IMR-90 (cell line): ENCODE measurements at regions not wholly inside any gene's neighbourhood (a gene's known extent, or its start where the extent isn't known, plus 50 kb on each side); places are given as distances from the start of the nearest gene placed in this dataset.

Experiments used
- ATAC-seq: fragments of 200-7000 bp; cut with Tn5 transposase; 2 replicates; pipeline ENCODE4 v1.9.1; 2020; ENCODE audit warnings: low read depth, mild to moderate bottlenecking, moderate library complexity
- BruUV-seq: library from RNA; stranded (reverse); fragments of 400-500 nt; replicated peaks from 2 replicates; lab custom pipeline; 2021; lab: Mats Ljungman, UMichigan
- CTCF ChIA-PET: fragments of 300-600 bp; formaldehyde crosslinking; extraction: SDS; loops from one replicate; lab custom pipeline; 2021; ENCODE audit warnings: antibody characterized with exemption; lab: Yijun Ruan, JAX
- POLR2A ChIA-PET: fragments of 300-600 bp; sonication (Branson Sonifier 250); formaldehyde crosslinking; loops from one replicate; lab custom pipeline; 2022; ENCODE audit warnings: antibody characterized with exemption; ENCODE audit not compliant: unreplicated experiment; lab: Charles Lee
- DNase-seq: peaks from one replicate; pipeline ENCODE4 v3.0.0; 2013
- H2AFZ ChIP-seq: replicated peaks from 2 replicates; pipeline ENCODE3; 2013; ENCODE audit warnings: low read length, mild to moderate bottlenecking; ENCODE audit not compliant: poor library complexity
- H2AK5ac ChIP-seq: 2 replicates; pipeline ENCODE4 v1.6.1; 2013; ENCODE audit warnings: low read depth, low read length, inconsistent platforms
- H2AK9ac ChIP-seq: replicated peaks from 2 replicates; pipeline ENCODE3; 2013; ENCODE audit warnings: mild to moderate bottlenecking, low read depth, low read length, moderate library complexity; ENCODE audit not compliant: poor library complexity
- H2BK120ac ChIP-seq: 2 replicates; pipeline ENCODE4 v1.6.1; 2013; ENCODE audit warnings: low read depth, low read length, inconsistent platforms
- H2BK15ac ChIP-seq: 3 replicates; pipeline ENCODE4 v1.6.1; 2013; ENCODE audit warnings: low read depth, low read length, inconsistent platforms
- H2BK20ac ChIP-seq: 2 replicates; pipeline ENCODE4 v1.6.1; 2013; ENCODE audit warnings: low read depth, mild to moderate bottlenecking, inconsistent platforms, low read length, moderate library complexity
- H2BK5ac ChIP-seq: 2 replicates; pipeline ENCODE4 v1.6.1; 2013; ENCODE audit warnings: mild to moderate bottlenecking, low read depth, low read length, inconsistent platforms; ENCODE audit not compliant: poor library complexity, severe bottlenecking
- H3K14ac ChIP-seq: replicated peaks from 2 replicates; pipeline ENCODE4 v1.6.1; 2013; ENCODE audit warnings: low read depth, low read length, inconsistent platforms
- H3K18ac ChIP-seq: 2 replicates; pipeline ENCODE4 v1.6.1; 2013; ENCODE audit warnings: low read depth, low read length, control low read depth
- H3K23ac ChIP-seq: 2 replicates; pipeline ENCODE4 v1.6.1; 2013; ENCODE audit warnings: low read depth, low read length, inconsistent platforms
- H3K27ac ChIP-seq: 2 replicates; pipeline ENCODE4 v1.5.1; 2013; ENCODE audit warnings: mild to moderate bottlenecking, control low read depth, low read length; ENCODE audit not compliant: insufficient read depth
- H3K27me3 ChIP-seq: 2 replicates; pipeline ENCODE4 v1.6.1; 2013; ENCODE audit warnings: low read length; ENCODE audit not compliant: control insufficient read depth, insufficient read depth
- H3K36me3 ChIP-seq: 2 replicates; pipeline ENCODE4 v1.6.1; 2013; ENCODE audit warnings: low read length, mixed read lengths; ENCODE audit not compliant: control insufficient read depth, insufficient read depth
- H3K4ac ChIP-seq: 2 replicates; pipeline ENCODE4 v1.6.1; 2013; ENCODE audit warnings: low read depth, low read length, inconsistent platforms
- H3K4me1 ChIP-seq: 2 replicates; pipeline ENCODE4 v1.6.1; 2013; ENCODE audit warnings: low read length, mixed read lengths; ENCODE audit not compliant: control insufficient read depth, insufficient read depth
- H3K4me2 ChIP-seq: 2 replicates; pipeline ENCODE4 v1.6.1; 2013; ENCODE audit warnings: low read depth, mild to moderate bottlenecking, control low read depth, low read length, moderate library complexity
- H3K4me3 ChIP-seq: 2 replicates; pipeline ENCODE4 v1.5.1; 2013; ENCODE audit warnings: low read depth, mild to moderate bottlenecking, control low read depth, low read length, moderate library complexity; ENCODE audit not compliant: insufficient read depth
- H3K56ac ChIP-seq: 2 replicates; pipeline ENCODE4 v1.6.1; 2013; ENCODE audit warnings: low read length, inconsistent platforms; ENCODE audit not compliant: insufficient read depth; ENCODE audit errors: extremely low read depth
- H3K79me1 ChIP-seq, 2 experiments: 2 replicates each; pipeline ENCODE4 v1.6.1; 2013; ENCODE audit warnings: low read length in 2 of 2, inconsistent platforms in 1 of 2, low read depth in 1 of 2
- H3K9ac ChIP-seq: 2 replicates; pipeline ENCODE4 v1.6.1; 2013; ENCODE audit warnings: low read depth, low read length, control low read depth
- H3K9me1 ChIP-seq: 2 replicates; pipeline ENCODE4 v1.6.1; 2013; ENCODE audit warnings: low read length, inconsistent platforms; ENCODE audit not compliant: insufficient read depth
- H3K9me3 ChIP-seq: 2 replicates; pipeline ENCODE4 v1.6.1; 2013; ENCODE audit warnings: low read length; ENCODE audit not compliant: control insufficient read depth, insufficient read depth
- H4K20me1 ChIP-seq: 2 replicates; pipeline ENCODE4 v1.6.1; 2013; ENCODE audit warnings: low read length, inconsistent platforms; ENCODE audit not compliant: insufficient read depth
- H4K5ac ChIP-seq: 2 replicates; pipeline ENCODE4 v1.6.1; 2013; ENCODE audit warnings: mild to moderate bottlenecking, low read depth, low read length, control low read depth
- H4K8ac ChIP-seq, 2 experiments: 2 replicates each; pipeline ENCODE4 v1.6.1; 2013; ENCODE audit warnings: low read depth in 2 of 2, low read length in 2 of 2, control low read depth in 1 of 2, inconsistent platforms in 1 of 2
- H4K91ac ChIP-seq: 2 replicates; pipeline ENCODE4 v1.6.1; 2013; ENCODE audit warnings: low read depth, low read length, inconsistent platforms; ENCODE audit not compliant: insufficient read depth
- BHLHE40 ChIP-seq: fragments of 150-350 bp; IDR thresholded peaks from 2 replicates; pipeline ENCODE4 v1.6.1; 2016; ENCODE audit warnings: mild to moderate bottlenecking, low read depth, low read length
- CEBPB ChIP-seq: IDR thresholded peaks from 2 replicates; pipeline ENCODE4 v1.6.1; 2012; ENCODE audit warnings: low read depth, low read length, improper control_type of control experiment
- CHD1 ChIP-seq: IDR thresholded peaks from 2 replicates; pipeline ENCODE4 v1.6.1; 2012; ENCODE audit warnings: low read depth, low read length, improper control_type of control experiment
- FOS ChIP-seq: fragments of 150-350 bp; IDR thresholded peaks from 2 replicates; pipeline ENCODE4 v1.6.1; 2016; ENCODE audit warnings: low read depth, low read length
- MAFK ChIP-seq: IDR thresholded peaks from 2 replicates; pipeline ENCODE4 v1.6.1; 2012; ENCODE audit warnings: low read depth, low read length, improper control_type of control experiment
- MAZ ChIP-seq: IDR thresholded peaks from 2 replicates; pipeline ENCODE4 v1.6.1; 2012; ENCODE audit warnings: low read depth, mild to moderate bottlenecking, low read length, improper control_type of control experiment, moderate library complexity, borderline replicate concordance
- MXI1 ChIP-seq: IDR thresholded peaks from 2 replicates; pipeline ENCODE4 v1.6.1; 2012; ENCODE audit warnings: low read depth, mild to moderate bottlenecking, low read length, moderate library complexity, borderline replicate concordance
- NFE2L2 ChIP-seq: fragments of 150-350 bp; IDR thresholded peaks from 2 replicates; pipeline ENCODE4 v1.6.1; 2016; ENCODE audit warnings: low read depth, mild to moderate bottlenecking, low read length
- POLR2A ChIP-seq: IDR thresholded peaks from 2 replicates; pipeline ENCODE4 v1.6.1; 2012; ENCODE audit warnings: mild to moderate bottlenecking, low read depth, low read length
- RAD21 ChIP-seq: IDR thresholded peaks from 2 replicates; pipeline ENCODE4 v1.6.1; 2012; ENCODE audit warnings: low read length, improper control_type of control experiment
- RCOR1 ChIP-seq: IDR thresholded peaks from 2 replicates; pipeline ENCODE4 v1.6.1; 2012; ENCODE audit warnings: mild to moderate bottlenecking, low read length, improper control_type of control experiment; ENCODE audit not compliant: insufficient replicate concordance
- RFX5 ChIP-seq: IDR thresholded peaks from 2 replicates; pipeline ENCODE4 v1.8.0; 2012; ENCODE audit warnings: low read depth, mild to moderate bottlenecking, low read length, moderate library complexity
- SMC3 ChIP-seq: fragments of 150-350 bp; IDR thresholded peaks from 2 replicates; pipeline ENCODE4 v1.6.1; 2016; ENCODE audit warnings: low read depth, mild to moderate bottlenecking, antibody characterized with exemption, low read length, moderate library complexity
- USF2 ChIP-seq: fragments of 150-350 bp; IDR thresholded peaks from 2 replicates; pipeline ENCODE4 v1.6.1; 2017; ENCODE audit warnings: mild to moderate bottlenecking, antibody characterized with exemption, low read length, low read depth
- WGBS, 2 experiments: methylation state at CpG; one replicate each; pipeline versions ENCODE4 v1.1.5 to v1.1.7; 2013; ENCODE audit warnings: missing lambda C conversion rate in 2 of 2; ENCODE audit not compliant: insufficient read length in 1 of 2; ENCODE audit errors: extremely low coverage in 2 of 2; 5-methylcytosine and 5-hydroxymethylcytosine counted together
- dilution Hi-C: fragments of 300-500 bp; cut with HindIII; formaldehyde crosslinking; loops from one replicate; pipeline ENCODE4 v1.14.3; 2018; ENCODE audit warnings: low sequenced_read_pairs; ENCODE audit not compliant: unreplicated experiment
- in situ Hi-C: fragments of 300-500 bp; cut with MboI; formaldehyde crosslinking; loops from 3 replicates; pipeline ENCODE4 v1.14.3; 2019; ENCODE audit warnings: low sequenced_read_pairs, inconsistent platforms, mixed read lengths
- intact Hi-C: fragments of 100-400 bp; cut with micrococcal nuclease; formaldehyde crosslinking; loops from 2 replicates; pipeline ENCODE4 v1.10.0; 2022
- TF ChIP-seq, protein P1 (sequence below): fragments of 150-350 bp; IDR thresholded peaks from 2 replicates; pipeline ENCODE4 v1.6.1; 2016; ENCODE audit warnings: low read depth, mild to moderate bottlenecking, low read length, moderate library complexity, borderline replicate concordance
- TF ChIP-seq, protein P2 (sequence below): conservative IDR thresholded peaks from 2 replicates; pipeline ENCODE4 v1.5.1; 2012; ENCODE audit warnings: mild to moderate bottlenecking, low read depth, low read length, improper control_type of control experiment

- TF ChIP-seq FOS (no peak), RFX5 (no peak), SMC3 (no peak), POLR2A (no peak), MXI1 (no peak), BHLHE40 (no peak), MAZ (no peak), CHD1 (no peak), CEBPB (no peak), RCOR1 (no peak), RAD21 (no peak), MAFK (no peak), USF2 (no peak), NFE2L2 (no peak)
- TF ChIP-seq, protein P1, sequence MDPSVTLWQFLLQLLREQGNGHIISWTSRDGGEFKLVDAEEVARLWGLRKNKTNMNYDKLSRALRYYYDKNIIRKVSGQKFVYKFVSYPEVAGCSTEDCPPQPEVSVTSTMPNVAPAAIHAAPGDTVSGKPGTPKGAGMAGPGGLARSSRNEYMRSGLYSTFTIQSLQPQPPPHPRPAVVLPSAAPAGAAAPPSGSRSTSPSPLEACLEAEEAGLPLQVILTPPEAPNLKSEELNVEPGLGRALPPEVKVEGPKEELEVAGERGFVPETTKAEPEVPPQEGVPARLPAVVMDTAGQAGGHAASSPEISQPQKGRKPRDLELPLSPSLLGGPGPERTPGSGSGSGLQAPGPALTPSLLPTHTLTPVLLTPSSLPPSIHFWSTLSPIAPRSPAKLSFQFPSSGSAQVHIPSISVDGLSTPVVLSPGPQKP, result no peak
- TF ChIP-seq, protein P2, sequence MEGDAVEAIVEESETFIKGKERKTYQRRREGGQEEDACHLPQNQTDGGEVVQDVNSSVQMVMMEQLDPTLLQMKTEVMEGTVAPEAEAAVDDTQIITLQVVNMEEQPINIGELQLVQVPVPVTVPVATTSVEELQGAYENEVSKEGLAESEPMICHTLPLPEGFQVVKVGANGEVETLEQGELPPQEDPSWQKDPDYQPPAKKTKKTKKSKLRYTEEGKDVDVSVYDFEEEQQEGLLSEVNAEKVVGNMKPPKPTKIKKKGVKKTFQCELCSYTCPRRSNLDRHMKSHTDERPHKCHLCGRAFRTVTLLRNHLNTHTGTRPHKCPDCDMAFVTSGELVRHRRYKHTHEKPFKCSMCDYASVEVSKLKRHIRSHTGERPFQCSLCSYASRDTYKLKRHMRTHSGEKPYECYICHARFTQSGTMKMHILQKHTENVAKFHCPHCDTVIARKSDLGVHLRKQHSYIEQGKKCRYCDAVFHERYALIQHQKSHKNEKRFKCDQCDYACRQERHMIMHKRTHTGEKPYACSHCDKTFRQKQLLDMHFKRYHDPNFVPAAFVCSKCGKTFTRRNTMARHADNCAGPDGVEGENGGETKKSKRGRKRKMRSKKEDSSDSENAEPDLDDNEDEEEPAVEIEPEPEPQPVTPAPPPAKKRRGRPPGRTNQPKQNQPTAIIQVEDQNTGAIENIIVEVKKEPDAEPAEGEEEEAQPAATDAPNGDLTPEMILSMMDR, result no peak
- Histone ChIP-seq H3K9ac (no peak overlapping the region), H3K4me1 (peaks cover 8% of the 10 kb centered on the region; the same call in 1 of the 2 replicates), H3K14ac (no peak overlapping the region), H2AK9ac (no peak overlapping the region), H3K27me3 (no peaks in the 10 kb centered on the region), H3K79me1 (no peaks in the 10 kb centered on the region), H3K36me3 (no peaks in the 10 kb centered on the region), H4K91ac (peak overlapping the region; percentile 25; the same call in 1 of the 2 replicates), H2AK5ac (no peak overlapping the region), H3K9me3 (no peaks in the 10 kb centered on the region), H3K9me1 (peaks cover 4% of the 10 kb centered on the region; the same call in 1 of the 2 replicates), H2BK5ac (no peak overlapping the region), H3K4me2 (no peak overlapping the region), H3K56ac (no peak overlapping the region), H3K4me3 (no peak overlapping the region), H4K20me1 (no peaks in the 10 kb centered on the region), H2BK20ac (no peak overlapping the region), H4K5ac (no peak overlapping the region), H3K4ac (no peak overlapping the region), H2BK15ac (peak overlapping the region; percentile 39; the same call in 2 of the 3 replicates), H4K8ac (no peak overlapping the region; a peak in 1 of 4 replicates), H3K23ac (no peak overlapping the region), H2AFZ (no peak overlapping the region), H3K27ac (no peak overlapping the region), H3K18ac (no peak overlapping the region), H2BK120ac (peak overlapping the region; percentile 32; the same call in 1 of the 2 replicates)
- ATAC-seq (no peak), DNase-seq (no peak)
- intact Hi-C loops (no loop called here), in situ Hi-C loops (no loop called here), dilution Hi-C loops (no loop called here)
- 100% methylated on average over 3 of the region's 10 CpGs; no CpG with 5 or more reads in 1 of the 2 experiments for WGBS, 2 experiments
- POLR2A ChIA-PET, result no interaction called here
- no TSS peak for BruUV-seq
- CTCF ChIA-PET, result interaction anchor here (2.3 kb wide), 1 partner anchor 52 kb away, joined by 7 read pairs; no protein-coding TSS in a partner anchor
These were observed 89.5 kb upstream of the ANKRD55 start for GRCh38 chr5:56322592-56322991.
